Activated CD8-positive, alpha-beta memory T cell treated with anti-CD3 and anti-CD28 coated beads, Interleukin-2, amount 50 U/mL, for 24 hours (primary cell): ENCODE measurements at regions not wholly inside any gene's neighbourhood (a gene's known extent, or its start where the extent isn't known, plus 50 kb on each side); places are given as distances from the start of the nearest gene placed in this dataset.
"Not testable (repeated sequence)": the region's sequence is repeated elsewhere in the genome, so short reads cannot be mapped to it uniquely, and the experiment has no call there.

Experiments
- DNase-seq: peaks from one replicate; pipeline ENCODE4 v3.0.0-alpha.2; 2020; ENCODE audit errors: extremely low read depth

DNA sequence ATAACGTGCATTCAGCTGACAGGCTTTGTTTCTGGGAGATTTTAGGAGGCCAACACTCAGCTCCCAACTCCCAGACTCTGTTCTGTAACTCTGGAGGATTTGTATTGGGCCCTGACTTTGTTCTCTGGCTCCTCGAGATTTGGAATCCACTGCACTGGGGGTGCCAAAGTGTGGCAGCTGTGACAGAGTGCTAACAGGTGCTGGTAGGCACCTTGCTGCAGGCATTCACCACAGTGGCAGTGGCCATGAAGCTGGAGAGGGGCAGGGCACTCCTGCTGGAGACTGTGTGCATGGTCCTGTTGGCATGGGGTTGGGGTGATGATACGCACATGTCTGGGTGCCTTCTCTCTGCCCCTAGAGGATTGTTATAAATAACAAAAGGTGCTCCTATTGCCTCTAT, 1094.9 kb upstream of the SLIT2 start:
- DNase-seq = no peak

DNA sequence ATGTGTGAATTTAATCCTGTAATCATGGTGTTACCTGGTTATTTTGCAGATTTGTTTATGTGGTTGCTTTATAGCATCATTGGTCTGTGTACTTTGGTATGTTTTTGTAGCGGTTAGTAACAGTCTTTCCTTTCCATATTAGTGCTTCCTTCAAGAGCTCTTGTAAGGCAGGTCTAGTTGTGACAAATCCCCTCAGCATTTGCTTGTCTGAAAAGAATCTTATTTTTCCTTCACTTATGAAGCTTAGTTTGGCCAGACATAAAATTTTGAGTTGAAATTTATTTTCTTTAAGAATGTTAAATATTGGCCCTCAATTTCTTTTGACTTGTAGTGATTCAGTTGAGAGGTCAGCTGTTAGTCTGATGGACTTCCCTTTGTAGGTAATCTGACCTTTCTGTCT, 1096.1 kb upstream of the SLIT2 start:
- DNase-seq = no peak

DNA sequence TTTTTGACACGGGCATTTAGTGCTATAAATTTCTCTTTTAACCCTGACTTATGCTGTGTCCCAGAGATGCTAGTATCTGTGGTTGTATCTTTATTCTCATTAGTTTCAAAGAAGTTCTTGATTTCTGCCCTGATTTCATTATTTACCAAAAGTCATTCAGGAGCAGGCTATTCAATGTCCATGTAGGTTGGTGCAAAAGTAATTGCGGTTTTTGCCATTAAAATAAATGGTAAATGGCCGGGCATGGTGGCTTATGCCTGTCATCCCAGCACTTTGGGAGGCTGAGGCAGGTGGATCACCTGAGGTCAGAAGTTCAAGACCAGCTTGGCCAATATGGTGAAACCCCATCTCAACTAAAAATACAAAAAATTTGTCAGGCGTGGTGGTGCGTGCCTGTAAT, 1097.4 kb upstream of the SLIT2 start:
- DNase-seq = not testable (repeated sequence)

- DNase-seq = no peak
Observed at GRCh38 chr4:19152264-19152663, 1099.4 kb upstream of the SLIT2 start.

DNA sequence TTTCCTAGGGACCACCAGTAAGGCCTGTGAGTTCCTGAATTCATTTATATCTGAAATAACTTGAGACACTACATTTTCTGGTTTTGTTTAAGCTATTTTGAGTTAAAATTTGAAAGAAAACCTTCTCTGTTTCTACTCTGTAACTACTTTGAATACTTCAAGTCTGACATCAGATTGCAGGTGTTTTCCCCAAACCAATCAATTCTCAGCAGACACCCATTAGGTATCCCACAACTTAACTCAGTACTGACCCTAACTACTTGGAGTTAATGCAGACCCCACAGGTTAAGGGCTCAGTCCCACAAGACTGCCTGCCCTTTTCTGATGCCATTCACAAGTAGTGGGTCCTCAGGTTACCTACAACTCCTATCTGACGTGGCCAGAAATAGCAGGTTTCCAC, 1100.0 kb upstream of the SLIT2 start:
- DNase-seq = no peak

- no peak for DNase-seq
Observed at GRCh38 chr4:19146038-19146437, 1105.7 kb upstream of the SLIT2 start.

- no peak for DNase-seq
Observed at GRCh38 chr4:19135895-19136633, 1114.5 kb upstream of the LCORL start.

- DNase-seq = no peak
Observed at GRCh38 chr4:19134685-19135084, 1113.1 kb upstream of the LCORL start.

DNA sequence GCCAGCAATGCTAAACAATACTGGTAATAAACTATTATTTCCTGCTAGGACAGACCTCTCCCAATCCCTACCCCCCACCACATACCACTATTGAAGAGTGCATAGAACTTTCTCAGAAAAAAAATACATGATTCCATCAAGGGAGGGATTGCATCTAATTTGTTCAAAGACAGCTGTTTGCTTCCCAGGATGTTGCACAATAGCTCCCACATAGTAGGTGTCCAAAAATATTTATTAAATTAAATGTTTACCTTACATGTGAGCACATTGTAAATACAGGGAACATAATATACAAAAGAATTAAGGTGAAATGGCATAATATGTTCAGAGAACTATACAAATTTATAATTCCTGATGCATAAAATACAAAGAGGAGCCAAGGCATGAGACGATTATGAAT, 1111.8 kb upstream of the LCORL start:
- DNase-seq = no peak

GRCh38 chr4:19130866-19131265, 1109.3 kb upstream of the LCORL start:
- DNase-seq = no peak

DNA sequence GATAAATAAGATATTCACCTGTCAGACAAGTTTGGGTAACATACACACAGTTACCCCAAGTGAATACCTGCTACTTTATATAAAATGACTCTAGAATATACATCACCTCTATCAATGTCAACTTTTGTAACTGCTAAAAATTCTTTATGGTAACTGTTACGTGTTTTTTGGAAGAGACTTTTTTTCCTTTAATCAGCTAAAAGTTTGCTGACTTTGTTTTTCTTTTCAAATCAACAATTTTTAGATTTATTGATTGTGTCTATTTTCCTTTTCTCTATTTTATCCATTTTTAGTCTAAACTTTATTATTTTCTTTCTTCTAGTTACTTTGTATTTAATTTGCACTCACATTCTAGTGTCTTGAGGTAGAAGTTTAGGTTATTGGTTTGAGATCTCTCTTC, 1106.6 kb upstream of the LCORL start:
- no peak for DNase-seq

DNA sequence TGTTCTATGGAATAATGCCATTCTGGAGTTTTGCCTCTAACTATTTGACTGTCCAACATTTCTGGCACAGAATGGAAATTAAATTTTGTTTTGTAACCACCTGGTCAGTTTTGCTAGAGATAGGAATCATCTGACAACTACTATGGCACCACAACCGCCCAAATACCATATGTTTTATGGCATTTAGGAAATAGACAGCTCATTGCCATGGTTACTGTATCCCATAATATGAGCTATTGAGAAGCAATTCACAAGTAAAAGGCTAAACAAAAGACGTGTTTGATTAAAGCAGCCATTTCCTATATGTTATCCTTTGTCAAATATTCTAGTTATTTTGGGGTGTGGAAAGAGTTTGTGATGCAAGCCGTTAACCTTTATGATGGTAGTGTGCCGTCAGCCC, 1105.3 kb upstream of the LCORL start:
- DNase-seq = no peak

GRCh38 chr4:19123681-19124080, 1102.1 kb upstream of the LCORL start:
- DNase-seq = no peak

DNA sequence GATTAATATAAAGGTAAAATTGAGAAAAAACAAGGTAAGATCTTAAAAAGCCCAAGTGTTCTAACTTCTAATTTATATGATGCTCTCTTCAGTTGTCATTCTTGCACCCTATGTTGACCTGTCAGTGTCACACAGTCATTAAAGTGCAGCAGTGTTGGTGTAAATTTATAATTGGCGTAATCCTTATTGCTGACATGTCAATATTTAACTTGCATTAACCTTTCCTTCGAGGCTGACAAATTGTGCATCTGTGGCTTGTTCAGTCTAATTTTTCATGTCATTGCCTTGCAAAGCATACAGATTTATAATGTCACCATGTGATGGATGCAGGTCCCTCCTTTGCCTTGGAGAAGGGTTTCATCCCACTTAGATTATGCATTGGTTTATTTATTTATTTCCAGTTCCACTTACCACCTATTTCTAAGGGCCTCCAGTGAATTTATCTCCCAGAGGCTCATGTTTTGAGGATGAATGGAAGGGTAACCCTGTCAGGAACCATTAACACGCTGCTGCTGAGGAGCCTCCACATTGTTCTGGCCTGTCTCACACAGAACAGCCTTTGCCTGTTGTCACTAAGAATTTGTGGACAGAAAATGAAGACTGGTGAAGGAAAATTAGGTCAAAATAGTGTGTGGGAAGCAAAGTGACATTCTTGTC, 1098.5 kb upstream of the LCORL start:
- DNase-seq = no peak

DNA sequence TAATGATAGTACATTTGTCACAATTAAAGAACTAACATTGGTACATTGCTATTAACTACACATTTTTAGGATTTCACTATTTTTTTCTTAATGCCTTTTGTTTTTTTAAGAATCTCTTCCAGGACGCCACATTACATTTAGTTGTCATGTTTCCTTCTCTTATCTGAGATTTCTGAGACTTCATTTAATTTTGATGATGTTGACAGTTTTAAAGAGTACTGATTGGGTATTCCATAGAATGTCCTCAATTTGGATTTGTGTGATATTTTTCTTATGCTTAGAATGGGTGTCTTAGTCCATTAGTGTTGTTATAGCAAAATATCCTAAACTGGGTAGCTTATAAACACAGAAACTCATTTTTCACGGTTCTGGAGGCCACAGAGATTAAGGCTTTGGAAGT, 1095.5 kb upstream of the LCORL start:
- DNase-seq = no peak

DNA sequence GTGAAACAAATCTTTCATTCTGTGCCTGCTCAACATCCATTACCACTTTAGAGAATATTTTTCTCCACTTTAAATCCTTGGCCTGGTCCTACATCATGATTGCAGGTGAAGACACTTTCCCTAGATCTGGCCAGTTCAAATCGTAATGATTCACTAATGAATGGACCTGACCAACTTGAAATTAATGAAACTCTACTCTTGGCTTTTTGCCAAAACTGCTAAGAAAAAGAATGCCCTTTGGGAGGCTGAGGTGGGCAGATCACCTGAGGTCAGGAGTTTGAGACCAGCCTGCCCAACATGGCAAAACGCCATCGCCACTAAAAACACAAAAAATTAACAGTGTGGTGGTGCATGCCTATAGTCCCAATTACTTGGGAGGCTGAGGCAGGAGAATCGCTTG, 1082.6 kb upstream of the LCORL start:
- DNase-seq = no peak

GRCh38 chr4:19095491-19096046, 1074.0 kb upstream of the LCORL start:
- no peak for DNase-seq

- no peak for DNase-seq
Observed at GRCh38 chr4:19093951-19094350, 1072.4 kb upstream of the LCORL start.

DNA sequence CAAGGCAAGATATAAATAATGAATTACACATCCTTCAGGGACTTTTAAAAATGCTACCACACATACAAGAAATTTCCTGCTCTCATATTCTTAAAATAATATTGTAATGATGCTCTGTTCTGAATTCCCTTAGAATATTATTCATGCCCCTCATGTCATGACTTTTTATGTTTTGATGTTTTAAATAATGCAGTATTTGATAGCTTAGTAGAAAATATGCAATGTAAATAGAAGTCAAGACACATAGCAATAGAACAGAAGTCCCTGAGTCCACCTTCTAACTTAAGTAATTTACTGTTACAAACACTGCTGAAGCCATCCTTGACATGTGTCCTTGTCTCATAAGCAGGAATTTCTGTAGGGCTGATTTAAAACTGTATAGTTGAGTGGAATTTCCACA, 1071.2 kb upstream of the LCORL start:
- no peak for DNase-seq

DNA sequence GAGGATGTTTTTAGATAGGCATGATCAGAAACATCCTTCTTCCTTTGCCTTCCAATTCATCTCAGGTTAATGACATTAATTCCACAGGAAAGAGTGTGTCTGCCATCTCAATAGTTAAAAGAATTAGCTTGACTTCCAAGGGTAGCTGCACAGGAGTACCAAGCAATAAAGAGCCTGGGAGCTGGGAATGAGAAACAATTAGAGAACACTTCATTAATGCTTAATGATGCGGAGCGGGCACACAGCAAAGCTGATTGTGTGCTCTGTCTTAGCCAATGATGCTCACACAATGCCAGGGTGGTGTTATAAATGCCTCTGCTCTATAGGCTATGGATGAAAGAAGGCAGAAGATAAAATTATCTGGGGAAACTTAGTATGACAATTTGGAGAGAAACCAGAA, 1052.5 kb upstream of the LCORL start:
- DNase-seq = no peak

DNA sequence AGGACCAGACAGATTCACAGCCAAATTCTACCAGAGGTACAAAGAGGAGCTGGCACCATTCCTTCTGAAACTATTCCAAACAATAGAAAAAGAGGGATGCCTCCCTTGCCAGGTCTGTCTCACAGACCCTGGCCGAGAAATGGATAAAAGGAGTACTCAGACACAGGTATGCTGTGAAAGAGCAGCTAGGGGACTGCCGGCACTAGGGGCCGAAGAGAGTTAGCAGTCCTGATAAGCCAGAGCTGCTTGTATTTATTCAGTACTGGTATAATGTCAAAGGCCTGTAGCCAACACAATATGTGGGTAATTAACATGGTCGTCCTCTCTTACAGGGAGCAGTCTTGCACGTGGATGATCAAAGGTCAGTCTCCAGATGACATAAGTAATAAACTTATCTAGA, 1042.1 kb upstream of the LCORL start:
- no peak for DNase-seq

GRCh38 chr4:19054916-19055315, 1033.4 kb upstream of the LCORL start:
- no peak for DNase-seq

DNA sequence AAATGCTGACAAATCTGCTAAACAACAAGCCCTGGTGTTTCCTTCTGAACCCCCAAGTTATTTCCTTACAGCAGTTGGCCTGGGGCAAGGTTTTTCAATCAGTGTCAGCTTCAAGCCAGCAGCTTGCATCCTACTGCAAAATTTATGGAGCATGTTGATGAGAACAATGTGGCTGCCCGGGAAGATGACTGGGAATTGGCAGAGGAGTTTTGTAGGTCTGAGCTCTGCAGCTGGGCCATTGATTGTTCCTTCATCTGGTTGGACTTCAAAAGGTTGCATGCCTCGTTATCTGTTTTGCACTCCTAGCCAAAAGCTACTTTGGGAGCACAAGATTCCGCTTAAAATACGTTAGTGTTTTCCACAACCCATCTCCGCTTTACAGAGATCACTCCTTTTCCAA, 1030.3 kb upstream of the LCORL start:
- DNase-seq = no peak
